Esophagus squamous epithelium (tissue), 4 donors: ENCODE measurements at regions not wholly inside any gene's neighbourhood (a gene's known extent, or its start where the extent isn't known, plus 50 kb on each side); places are given as distances from the start of the nearest gene placed in this dataset.

Source experiments
- POLR2A ChIP-seq, 4 donors: fragments of 450-650 bp; IDR thresholded peaks; one replicate each; pipeline ENCODE4 v1.6.1; 2017; ENCODE audit warnings: antibody characterized with exemption in 4 of 4, mild to moderate bottlenecking in 4 of 4, moderate library complexity in 3 of 4
- TF ChIP-seq, protein P1 (sequence below), 6 experiments: fragments of 450-650 bp in 4 of 6; fragments of 200-600 bp in 2 of 6; sonication (generic) in 2 of 6; IDR thresholded peaks; one replicate each; pipeline ENCODE4 v1.5.1; 2016 to 2019; ENCODE audit warnings: antibody characterized with exemption in 6 of 6, mild to moderate bottlenecking in 4 of 6, moderate library complexity in 4 of 6

DNA sequence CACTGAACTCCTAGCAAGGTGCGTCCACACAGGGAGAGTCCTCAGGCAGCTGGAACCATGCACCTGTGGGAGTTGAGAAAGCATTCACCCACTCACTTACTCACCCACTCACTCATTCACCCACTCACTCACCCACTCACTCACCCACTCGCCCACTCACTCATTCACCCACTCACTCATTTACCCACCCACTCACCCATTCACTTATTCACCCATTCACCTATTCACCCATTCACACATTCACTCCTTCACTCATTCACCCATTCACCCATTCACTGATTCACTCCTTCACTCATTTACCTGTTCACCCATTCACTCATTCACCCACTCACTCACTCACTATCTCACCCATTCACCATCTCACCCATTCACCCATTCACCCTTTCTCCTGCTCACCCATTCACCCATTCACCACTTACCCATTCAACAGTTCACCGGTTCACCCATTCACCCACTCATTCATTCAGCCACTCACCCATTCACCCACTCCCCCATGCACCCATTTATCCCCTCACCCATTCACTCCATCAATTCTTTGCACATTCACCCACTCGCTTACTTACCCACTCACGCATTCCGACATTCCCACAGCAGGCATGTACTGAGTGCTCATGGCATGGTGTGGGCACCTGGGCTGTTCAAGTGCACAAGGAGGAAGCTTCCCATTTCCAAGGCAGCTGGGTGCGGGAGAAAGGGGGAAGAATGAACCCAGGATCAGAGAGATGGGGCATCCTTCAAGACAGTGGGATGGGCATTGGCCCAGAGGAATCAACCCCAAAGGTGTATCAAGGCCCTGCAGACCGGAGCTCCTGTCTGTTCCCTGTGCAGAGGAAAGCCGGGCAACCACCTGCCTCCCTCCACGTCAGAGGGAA lies 135.2 kb upstream of the C14orf180 start:
- TF ChIP-seq, protein P1, sequence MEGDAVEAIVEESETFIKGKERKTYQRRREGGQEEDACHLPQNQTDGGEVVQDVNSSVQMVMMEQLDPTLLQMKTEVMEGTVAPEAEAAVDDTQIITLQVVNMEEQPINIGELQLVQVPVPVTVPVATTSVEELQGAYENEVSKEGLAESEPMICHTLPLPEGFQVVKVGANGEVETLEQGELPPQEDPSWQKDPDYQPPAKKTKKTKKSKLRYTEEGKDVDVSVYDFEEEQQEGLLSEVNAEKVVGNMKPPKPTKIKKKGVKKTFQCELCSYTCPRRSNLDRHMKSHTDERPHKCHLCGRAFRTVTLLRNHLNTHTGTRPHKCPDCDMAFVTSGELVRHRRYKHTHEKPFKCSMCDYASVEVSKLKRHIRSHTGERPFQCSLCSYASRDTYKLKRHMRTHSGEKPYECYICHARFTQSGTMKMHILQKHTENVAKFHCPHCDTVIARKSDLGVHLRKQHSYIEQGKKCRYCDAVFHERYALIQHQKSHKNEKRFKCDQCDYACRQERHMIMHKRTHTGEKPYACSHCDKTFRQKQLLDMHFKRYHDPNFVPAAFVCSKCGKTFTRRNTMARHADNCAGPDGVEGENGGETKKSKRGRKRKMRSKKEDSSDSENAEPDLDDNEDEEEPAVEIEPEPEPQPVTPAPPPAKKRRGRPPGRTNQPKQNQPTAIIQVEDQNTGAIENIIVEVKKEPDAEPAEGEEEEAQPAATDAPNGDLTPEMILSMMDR (IDR thresholded peaks at IDR 0.05), result no peak
- no peak for TF ChIP-seq POLR2A (IDR thresholded peaks at IDR 0.05)
